H1 (cell line): ENCODE measurements at regions not wholly inside any gene's neighbourhood (a gene's known extent, or its start where the extent isn't known, plus 50 kb on each side); places are given as distances from the start of the nearest gene placed in this dataset.

Experiments
- ASH2L ChIP-seq: fragments of 200-600, 300-600 bp; sonication (generic); IDR thresholded peaks from one replicate; pipeline ENCODE4 v1.7.1; 2017; ENCODE audit warnings: low read length
- BCL11A ChIP-seq, 2 experiments: IDR thresholded peaks; one replicate each; pipeline ENCODE4 v1.6.1; 2011; ENCODE audit warnings: low read depth in 2 of 2, low read length in 2 of 2, mild to moderate bottlenecking in 2 of 2
- CEBPB ChIP-seq: IDR thresholded peaks from 2 replicates; pipeline ENCODE4 v1.6.1; 2012; ENCODE audit warnings: low read depth, low read length
- CREB1 ChIP-seq: IDR thresholded peaks from 2 replicates; pipeline ENCODE4 v1.6.1; 2012; ENCODE audit warnings: inconsistent platforms
- EGR1 ChIP-seq: IDR thresholded peaks from 2 replicates; pipeline ENCODE4 v1.6.1; 2011; ENCODE audit warnings: low read depth, low read length, borderline replicate concordance
- GTF2F1 ChIP-seq: IDR thresholded peaks from 2 replicates; pipeline ENCODE4 v1.6.1; 2012; ENCODE audit warnings: low read depth, low read length, improper control_type of control experiment, borderline replicate concordance
- HDAC6 ChIP-seq: IDR thresholded peaks from one replicate; pipeline ENCODE4 v1.7.1; 2012; ENCODE audit warnings: low read depth, mild to moderate bottlenecking, inconsistent platforms, low read length, moderate library complexity
- POLR2AphosphoS5 ChIP-seq: IDR thresholded peaks from 2 replicates; pipeline ENCODE4 v1.6.1; 2011; ENCODE audit warnings: low read depth, low read length
- RXRA ChIP-seq: IDR thresholded peaks from 2 replicates; pipeline ENCODE4 v1.6.1; 2011; ENCODE audit warnings: low read depth, mild to moderate bottlenecking, low read length, moderate library complexity; ENCODE audit not compliant: insufficient read depth
- TF ChIP-seq, protein P1 (sequence below): fragments of 300-600 bp; sonication (generic); IDR thresholded peaks from 2 replicates; pipeline ENCODE4 v1.7.1; 2012; ENCODE audit warnings: low read length, moderate library complexity, mild to moderate bottlenecking, inconsistent platforms; ENCODE audit not compliant: insufficient replicate concordance
- TF ChIP-seq, protein P2 (sequence below): IDR thresholded peaks from 2 replicates; pipeline ENCODE4 v1.6.1; 2011; ENCODE audit warnings: low read depth, mild to moderate bottlenecking, low read length; ENCODE audit not compliant: insufficient read depth
- TF ChIP-seq, protein P3 (sequence below): IDR thresholded peaks from 2 replicates; pipeline ENCODE4 v1.6.1; 2012; ENCODE audit warnings: inconsistent platforms

DNA sequence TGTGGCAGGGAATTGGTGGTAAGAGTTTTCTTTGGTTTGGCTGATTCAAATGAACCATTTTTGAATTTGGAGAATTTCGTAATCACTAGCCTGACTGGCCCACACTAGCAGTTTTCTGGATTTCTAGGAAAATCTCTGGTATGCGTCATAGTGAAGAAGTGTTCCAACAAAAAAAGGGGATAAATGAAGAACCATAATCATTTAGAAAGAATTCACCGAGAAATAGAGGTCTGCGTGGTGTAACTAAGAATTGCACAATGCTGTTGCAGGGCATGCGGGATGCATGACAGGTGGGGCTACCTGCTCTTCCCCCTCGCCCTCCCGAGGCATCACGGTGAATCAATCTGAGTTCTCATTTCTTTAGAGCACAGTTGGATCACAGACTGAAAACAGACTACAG, 232.3 kb upstream of the PAPPA start (continued):
- TF ChIP-seq, protein P1, sequence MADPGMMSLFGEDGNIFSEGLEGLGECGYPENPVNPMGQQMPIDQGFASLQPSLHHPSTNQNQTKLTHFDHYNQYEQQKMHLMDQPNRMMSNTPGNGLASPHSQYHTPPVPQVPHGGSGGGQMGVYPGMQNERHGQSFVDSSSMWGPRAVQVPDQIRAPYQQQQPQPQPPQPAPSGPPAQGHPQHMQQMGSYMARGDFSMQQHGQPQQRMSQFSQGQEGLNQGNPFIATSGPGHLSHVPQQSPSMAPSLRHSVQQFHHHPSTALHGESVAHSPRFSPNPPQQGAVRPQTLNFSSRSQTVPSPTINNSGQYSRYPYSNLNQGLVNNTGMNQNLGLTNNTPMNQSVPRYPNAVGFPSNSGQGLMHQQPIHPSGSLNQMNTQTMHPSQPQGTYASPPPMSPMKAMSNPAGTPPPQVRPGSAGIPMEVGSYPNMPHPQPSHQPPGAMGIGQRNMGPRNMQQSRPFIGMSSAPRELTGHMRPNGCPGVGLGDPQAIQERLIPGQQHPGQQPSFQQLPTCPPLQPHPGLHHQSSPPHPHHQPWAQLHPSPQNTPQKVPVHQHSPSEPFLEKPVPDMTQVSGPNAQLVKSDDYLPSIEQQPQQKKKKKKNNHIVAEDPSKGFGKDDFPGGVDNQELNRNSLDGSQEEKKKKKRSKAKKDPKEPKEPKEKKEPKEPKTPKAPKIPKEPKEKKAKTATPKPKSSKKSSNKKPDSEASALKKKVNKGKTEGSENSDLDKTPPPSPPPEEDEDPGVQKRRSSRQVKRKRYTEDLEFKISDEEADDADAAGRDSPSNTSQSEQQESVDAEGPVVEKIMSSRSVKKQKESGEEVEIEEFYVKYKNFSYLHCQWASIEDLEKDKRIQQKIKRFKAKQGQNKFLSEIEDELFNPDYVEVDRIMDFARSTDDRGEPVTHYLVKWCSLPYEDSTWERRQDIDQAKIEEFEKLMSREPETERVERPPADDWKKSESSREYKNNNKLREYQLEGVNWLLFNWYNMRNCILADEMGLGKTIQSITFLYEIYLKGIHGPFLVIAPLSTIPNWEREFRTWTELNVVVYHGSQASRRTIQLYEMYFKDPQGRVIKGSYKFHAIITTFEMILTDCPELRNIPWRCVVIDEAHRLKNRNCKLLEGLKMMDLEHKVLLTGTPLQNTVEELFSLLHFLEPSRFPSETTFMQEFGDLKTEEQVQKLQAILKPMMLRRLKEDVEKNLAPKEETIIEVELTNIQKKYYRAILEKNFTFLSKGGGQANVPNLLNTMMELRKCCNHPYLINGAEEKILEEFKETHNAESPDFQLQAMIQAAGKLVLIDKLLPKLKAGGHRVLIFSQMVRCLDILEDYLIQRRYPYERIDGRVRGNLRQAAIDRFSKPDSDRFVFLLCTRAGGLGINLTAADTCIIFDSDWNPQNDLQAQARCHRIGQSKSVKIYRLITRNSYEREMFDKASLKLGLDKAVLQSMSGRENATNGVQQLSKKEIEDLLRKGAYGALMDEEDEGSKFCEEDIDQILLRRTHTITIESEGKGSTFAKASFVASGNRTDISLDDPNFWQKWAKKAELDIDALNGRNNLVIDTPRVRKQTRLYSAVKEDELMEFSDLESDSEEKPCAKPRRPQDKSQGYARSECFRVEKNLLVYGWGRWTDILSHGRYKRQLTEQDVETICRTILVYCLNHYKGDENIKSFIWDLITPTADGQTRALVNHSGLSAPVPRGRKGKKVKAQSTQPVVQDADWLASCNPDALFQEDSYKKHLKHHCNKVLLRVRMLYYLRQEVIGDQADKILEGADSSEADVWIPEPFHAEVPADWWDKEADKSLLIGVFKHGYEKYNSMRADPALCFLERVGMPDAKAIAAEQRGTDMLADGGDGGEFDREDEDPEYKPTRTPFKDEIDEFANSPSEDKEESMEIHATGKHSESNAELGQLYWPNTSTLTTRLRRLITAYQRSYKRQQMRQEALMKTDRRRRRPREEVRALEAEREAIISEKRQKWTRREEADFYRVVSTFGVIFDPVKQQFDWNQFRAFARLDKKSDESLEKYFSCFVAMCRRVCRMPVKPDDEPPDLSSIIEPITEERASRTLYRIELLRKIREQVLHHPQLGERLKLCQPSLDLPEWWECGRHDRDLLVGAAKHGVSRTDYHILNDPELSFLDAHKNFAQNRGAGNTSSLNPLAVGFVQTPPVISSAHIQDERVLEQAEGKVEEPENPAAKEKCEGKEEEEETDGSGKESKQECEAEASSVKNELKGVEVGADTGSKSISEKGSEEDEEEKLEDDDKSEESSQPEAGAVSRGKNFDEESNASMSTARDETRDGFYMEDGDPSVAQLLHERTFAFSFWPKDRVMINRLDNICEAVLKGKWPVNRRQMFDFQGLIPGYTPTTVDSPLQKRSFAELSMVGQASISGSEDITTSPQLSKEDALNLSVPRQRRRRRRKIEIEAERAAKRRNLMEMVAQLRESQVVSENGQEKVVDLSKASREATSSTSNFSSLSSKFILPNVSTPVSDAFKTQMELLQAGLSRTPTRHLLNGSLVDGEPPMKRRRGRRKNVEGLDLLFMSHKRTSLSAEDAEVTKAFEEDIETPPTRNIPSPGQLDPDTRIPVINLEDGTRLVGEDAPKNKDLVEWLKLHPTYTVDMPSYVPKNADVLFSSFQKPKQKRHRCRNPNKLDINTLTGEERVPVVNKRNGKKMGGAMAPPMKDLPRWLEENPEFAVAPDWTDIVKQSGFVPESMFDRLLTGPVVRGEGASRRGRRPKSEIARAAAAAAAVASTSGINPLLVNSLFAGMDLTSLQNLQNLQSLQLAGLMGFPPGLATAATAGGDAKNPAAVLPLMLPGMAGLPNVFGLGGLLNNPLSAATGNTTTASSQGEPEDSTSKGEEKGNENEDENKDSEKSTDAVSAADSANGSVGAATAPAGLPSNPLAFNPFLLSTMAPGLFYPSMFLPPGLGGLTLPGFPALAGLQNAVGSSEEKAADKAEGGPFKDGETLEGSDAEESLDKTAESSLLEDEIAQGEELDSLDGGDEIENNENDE: no peak
- TF ChIP-seq CEBPB: no peak
- no peak for TF ChIP-seq POLR2AphosphoS5
- TF ChIP-seq BCL11A (IDR thresholded peaks at IDR 0.05; ENCODE audit: low read depth in 2 of 2, low read length in 2 of 2): no peak
- no peak for TF ChIP-seq HDAC6
- TF ChIP-seq GTF2F1: no peak
- TF ChIP-seq, protein P2, sequence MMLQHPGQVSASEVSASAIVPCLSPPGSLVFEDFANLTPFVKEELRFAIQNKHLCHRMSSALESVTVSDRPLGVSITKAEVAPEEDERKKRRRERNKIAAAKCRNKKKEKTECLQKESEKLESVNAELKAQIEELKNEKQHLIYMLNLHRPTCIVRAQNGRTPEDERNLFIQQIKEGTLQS: no peak
- TF ChIP-seq, protein P3, sequence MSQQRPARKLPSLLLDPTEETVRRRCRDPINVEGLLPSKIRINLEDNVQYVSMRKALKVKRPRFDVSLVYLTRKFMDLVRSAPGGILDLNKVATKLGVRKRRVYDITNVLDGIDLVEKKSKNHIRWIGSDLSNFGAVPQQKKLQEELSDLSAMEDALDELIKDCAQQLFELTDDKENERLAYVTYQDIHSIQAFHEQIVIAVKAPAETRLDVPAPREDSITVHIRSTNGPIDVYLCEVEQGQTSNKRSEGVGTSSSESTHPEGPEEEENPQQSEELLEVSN: no peak
- TF ChIP-seq RXRA: no peak
- no peak for TF ChIP-seq EGR1
- TF ChIP-seq CREB1: no peak
- no peak for TF ChIP-seq ASH2L
